SK-N-SH (cell line): ENCODE measurements at regions not wholly inside any gene's neighbourhood (a gene's known extent, or its start where the extent isn't known, plus 50 kb on each side); places are given as distances from the start of the nearest gene placed in this dataset.

Experiments used
- CTCF ChIA-PET: fragments of 300-600, 350-600 bp; formaldehyde crosslinking; extraction: SDS; loops from one replicate; lab custom pipeline; 2021; lab: Yijun Ruan, JAX
- POLR2A ChIA-PET: fragments of 350-600 bp; sonication (Branson Sonifier 250); formaldehyde crosslinking; extraction: SDS; loops from one replicate; lab custom pipeline; 2020; ENCODE audit warnings: antibody characterized with exemption, inconsistent platforms; lab: Yijun Ruan, JAX
- DNase-seq: peaks from one replicate; pipeline ENCODE4 v3.0.0; 2012
- H2AFZ ChIP-seq: fragments of 200-600 bp; sonication (generic); 2 replicates; pipeline ENCODE4 v1.8.1; 2016; ENCODE audit warnings: antibody characterized with exemption, mild to moderate bottlenecking, low read depth
- H3F3A ChIP-seq: fragments of 200-600 bp; sonication (generic); replicated peaks from 2 replicates; pipeline ENCODE3; 2016; ENCODE audit warnings: antibody characterized with exemption, mild to moderate bottlenecking; ENCODE audit not compliant: insufficient read depth
- H3K27ac ChIP-seq, 2 experiments: fragments of 200-500 bp in 1 of 2; fragments of 200-600 bp in 1 of 2; sonication (Bioruptor generic) in 1 of 2; sonication (generic), shearing (Covaris generic) in 1 of 2; 2 replicates each; pipeline versions ENCODE4 v1.5.1 to v1.6.1; 2014 to 2016; ENCODE audit warnings: low read depth in 2 of 2, inconsistent platforms in 1 of 2, low read length in 1 of 2, mild to moderate bottlenecking in 1 of 2, mixed read lengths in 1 of 2
- H3K27me3 ChIP-seq: fragments of 200-600 bp; sonication (generic), shearing (Covaris generic); 2 replicates; pipeline ENCODE4 v1.6.1; 2016; ENCODE audit warnings: mixed run types; ENCODE audit not compliant: insufficient read depth
- H3K36me3 ChIP-seq, 2 experiments: fragments of 200-500 bp in 1 of 2; fragments of 200-600 bp in 1 of 2; sonication (Bioruptor generic) in 1 of 2; sonication (generic) in 1 of 2; replicated peaks in 1 of 2; 2 replicates each; pipeline versions ENCODE3 to v1.5.1; 2014 to 2016; ENCODE audit warnings: low read length in 1 of 2, mild to moderate bottlenecking in 1 of 2; ENCODE audit not compliant: insufficient read depth in 2 of 2, control insufficient read depth in 1 of 2
- H3K4me1 ChIP-seq, 2 experiments: fragments of 200-500 bp in 1 of 2; fragments of 200-600 bp in 1 of 2; sonication (Bioruptor generic) in 1 of 2; sonication (generic), shearing (Covaris generic) in 1 of 2; 2 replicates each; pipeline versions ENCODE4 v1.5.1 to v1.6.1; 2014 to 2016; ENCODE audit warnings: low read depth in 1 of 2, low read length in 1 of 2, mixed run types in 1 of 2; ENCODE audit not compliant: insufficient read depth in 2 of 2, control insufficient read depth in 1 of 2
- H3K4me2 ChIP-seq: fragments of 200-600 bp; sonication (generic), shearing (Covaris generic); 2 replicates; pipeline ENCODE4 v1.6.1; 2017; ENCODE audit warnings: mixed run types
- H3K4me3 ChIP-seq, 2 experiments: fragments of 200-500 bp in 1 of 2; fragments of 200-600 bp in 1 of 2; sonication (Bioruptor generic) in 1 of 2; sonication (generic), shearing (Covaris generic) in 1 of 2; 2 replicates each; pipeline versions ENCODE4 v1.5.1 to v1.8.1; 2014 to 2016; ENCODE audit warnings: low read depth in 2 of 2, inconsistent platforms in 1 of 2, low read length in 1 of 2, mild to moderate bottlenecking in 1 of 2, mixed read lengths in 1 of 2, moderate library complexity in 1 of 2
- H3K79me2 ChIP-seq: fragments of 200-600 bp; sonication (generic); 2 replicates; pipeline ENCODE4 v1.8.1; 2017; ENCODE audit warnings: mild to moderate bottlenecking; ENCODE audit not compliant: insufficient read depth
- H3K9ac ChIP-seq: fragments of 200-600 bp; sonication (generic); 2 replicates; pipeline ENCODE4 v1.6.1; 2017; ENCODE audit warnings: mixed run types
- H3K9me2 ChIP-seq: fragments of 200-600 bp; sonication (generic); 2 replicates; pipeline ENCODE4 v1.6.1; 2017; ENCODE audit warnings: mixed run types
- H3K9me3 ChIP-seq: fragments of 200-600 bp; sonication (generic); 2 replicates; pipeline ENCODE4 v1.6.1; 2017; ENCODE audit warnings: mixed run types, mild to moderate bottlenecking, moderate library complexity
- H4K20me1 ChIP-seq: fragments of 200-600 bp; sonication (generic); 2 replicates; pipeline ENCODE4 v1.6.1; 2017; ENCODE audit warnings: mild to moderate bottlenecking, mixed run types; ENCODE audit not compliant: insufficient read depth
- CHD2 ChIP-seq: fragments of 150-350 bp; IDR thresholded peaks from 2 replicates; pipeline ENCODE4 v1.6.1; 2018; ENCODE audit warnings: low read length; ENCODE audit not compliant: partially characterized antibody
- ELF1 ChIP-seq: IDR thresholded peaks from 2 replicates; pipeline ENCODE4 v1.4.0; 2012
- EZH2phosphoT487 ChIP-seq: fragments of 200-600 bp; sonication (generic); IDR thresholded peaks from 2 replicates; pipeline ENCODE4 v1.6.1; 2017; ENCODE audit warnings: low read depth, mixed run types, mild to moderate bottlenecking, antibody characterized with exemption, moderate library complexity, borderline replicate concordance
- FOSL2 ChIP-seq: IDR thresholded peaks from 2 replicates; pipeline ENCODE4 v1.4.0; 2012; ENCODE audit warnings: low read depth, mild to moderate bottlenecking, moderate library complexity, borderline replicate concordance
- GABPA ChIP-seq: IDR thresholded peaks from 2 replicates; pipeline ENCODE4 v1.4.0; 2012; ENCODE audit warnings: low read depth, mild to moderate bottlenecking
- MAX ChIP-seq: IDR thresholded peaks from 2 replicates; pipeline ENCODE4 v1.4.0; 2012; ENCODE audit warnings: low read depth
- NFIC ChIP-seq: IDR thresholded peaks from 2 replicates; pipeline ENCODE4 v1.4.0; 2012; ENCODE audit warnings: borderline replicate concordance
- NRF1 ChIP-seq: IDR thresholded peaks from 2 replicates; pipeline ENCODE4 v1.6.1; 2012; ENCODE audit warnings: low read depth, mild to moderate bottlenecking, low read length
- POLR2AphosphoS5 ChIP-seq: IDR thresholded peaks from 2 replicates; pipeline ENCODE4 v1.6.1; 2012; ENCODE audit warnings: low read depth, low read length
- RAD21 ChIP-seq: IDR thresholded peaks from 2 replicates; pipeline ENCODE4 v1.6.1; 2012; ENCODE audit warnings: mild to moderate bottlenecking, low read length
- RXRA ChIP-seq: IDR thresholded peaks from 2 replicates; pipeline ENCODE4 v1.4.0; 2012; ENCODE audit warnings: low read depth, mild to moderate bottlenecking, borderline replicate concordance
- SIN3A ChIP-seq: IDR thresholded peaks from 2 replicates; pipeline ENCODE4 v1.6.1; 2012; ENCODE audit warnings: low read depth, mild to moderate bottlenecking, low read length, moderate library complexity, borderline replicate concordance
- USF2 ChIP-seq: fragments of 150-350 bp; IDR thresholded peaks from 2 replicates; pipeline ENCODE4 v1.6.1; 2017; ENCODE audit warnings: antibody characterized with exemption, low read length, low read depth, borderline replicate concordance
- YY1 ChIP-seq: IDR thresholded peaks from 2 replicates; pipeline ENCODE4 v1.4.0; 2012; ENCODE audit warnings: low read depth, mild to moderate bottlenecking
- ZBTB33 ChIP-seq: IDR thresholded peaks from 2 replicates; pipeline ENCODE4 v1.4.0; 2012; ENCODE audit warnings: low read depth, borderline replicate concordance
- WGBS: methylation state at CpG from one replicate; pipeline ENCODE4 v1.1.6; 2017; ENCODE audit warnings: low lambda C conversion rate; 5-methylcytosine and 5-hydroxymethylcytosine counted together
- TF ChIP-seq, protein P1 (sequence below): IDR thresholded peaks from 2 replicates; pipeline ENCODE4 v1.4.0; 2012; ENCODE audit warnings: low read depth, borderline replicate concordance

GRCh38 chr15:97504031-97504792 is 456.3 kb upstream of the ARRDC4 start:
- Histone ChIP-seq H3K4me2 (no peak overlapping the region), H3F3A (no peaks in the 10 kb centered on the region), H3K9ac (no peak overlapping the region), H3K27ac (no peak overlapping the region), H3K79me2 (no peaks in the 10 kb centered on the region), H3K36me3 (no peaks in the 10 kb centered on the region), H3K27me3 (no peaks in the 10 kb centered on the region), H3K4me1 (no peaks in the 10 kb centered on the region), H3K9me2 (no peaks in the 10 kb centered on the region), H3K9me3 (no peaks in the 10 kb centered on the region), H2AFZ (no peak overlapping the region), H3K4me3 (no peak overlapping the region), H4K20me1 (no peaks in the 10 kb centered on the region)
- CTCF ChIA-PET = no interaction called here
- no peak for TF ChIP-seq USF2
- TF ChIP-seq FOSL2 = no peak
- no peak for TF ChIP-seq CHD2
- TF ChIP-seq, protein P1, sequence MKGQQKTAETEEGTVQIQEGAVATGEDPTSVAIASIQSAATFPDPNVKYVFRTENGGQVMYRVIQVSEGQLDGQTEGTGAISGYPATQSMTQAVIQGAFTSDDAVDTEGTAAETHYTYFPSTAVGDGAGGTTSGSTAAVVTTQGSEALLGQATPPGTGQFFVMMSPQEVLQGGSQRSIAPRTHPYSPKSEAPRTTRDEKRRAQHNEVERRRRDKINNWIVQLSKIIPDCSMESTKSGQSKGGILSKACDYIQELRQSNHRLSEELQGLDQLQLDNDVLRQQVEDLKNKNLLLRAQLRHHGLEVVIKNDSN = no peak
- no peak for TF ChIP-seq YY1
- TF ChIP-seq GABPA = no peak
- TF ChIP-seq RAD21 = no peak
- TF ChIP-seq ELF1 = no peak
- no peak for TF ChIP-seq RXRA
- no peak for TF ChIP-seq SIN3A
- no peak for DNase-seq
- POLR2A ChIA-PET = no interaction called here
- WGBS = 5% methylated on average over 6 of the region's 6 CpGs

DNA sequence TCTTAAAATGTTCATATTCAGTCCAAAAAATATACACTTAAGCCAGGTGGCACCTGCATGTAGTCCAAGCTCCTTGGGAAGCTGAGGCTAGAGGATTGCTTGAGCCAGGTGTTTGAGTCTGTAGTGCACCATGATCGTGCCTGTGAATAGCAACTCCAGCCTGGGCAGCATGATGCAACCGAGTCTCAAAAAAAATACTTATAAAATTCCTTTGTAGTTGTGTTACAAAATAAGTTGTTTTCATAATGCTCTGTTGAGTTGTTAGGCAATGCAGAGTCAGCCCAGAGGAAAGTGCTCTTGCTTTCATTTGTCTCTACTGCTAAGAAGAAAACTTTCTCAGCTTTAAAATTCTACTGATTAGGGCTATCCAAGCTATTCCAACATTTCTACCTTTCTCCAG is 442.8 kb upstream of the ARRDC4 start:
- no peak overlapping the region for H3K27ac ChIP-seq
- no peaks in the 10 kb centered on the region for H3K9me2 ChIP-seq
- no peak overlapping the region for H3K9ac ChIP-seq
- POLR2A ChIA-PET = no interaction called here
- H3K27me3 ChIP-seq = no peaks in the 10 kb centered on the region
- H4K20me1 ChIP-seq = no peaks in the 10 kb centered on the region
- no peaks in the 10 kb centered on the region for H3F3A ChIP-seq
- H3K4me1 ChIP-seq = no peaks in the 10 kb centered on the region
- no peak overlapping the region for H2AFZ ChIP-seq
- no peak for DNase-seq
- WGBS = 0% methylated on average over 2 of the region's 2 CpGs
- CTCF ChIA-PET = no interaction called here
- no peak overlapping the region for H3K4me2 ChIP-seq
- no peak for TF ChIP-seq MAX
- no peak for TF ChIP-seq NRF1
- TF ChIP-seq EZH2phosphoT487 = no peak
- TF ChIP-seq RAD21 = no peak
- no peak for TF ChIP-seq ZBTB33
- TF ChIP-seq ELF1 = no peak
- TF ChIP-seq POLR2AphosphoS5 = no peak
- no peak for TF ChIP-seq NFIC
- TF ChIP-seq, all 33 proteins: peak for 0
- Histone ChIP-seq H3K9me3 (no peaks in the 10 kb centered on the region), H3K36me3 (no peaks in the 10 kb centered on the region), H3K79me2 (no peaks in the 10 kb centered on the region), H3K4me3 (no peak overlapping the region)
